AG09319 (cell line): ENCODE measurements at regions not wholly inside any gene's neighbourhood (a gene's known extent, or its start where the extent isn't known, plus 50 kb on each side); places are given as distances from the start of the nearest gene placed in this dataset.
"Not testable (repeated sequence)": the region's sequence is repeated elsewhere in the genome, so short reads cannot be mapped to it uniquely, and the experiment has no call there.

Experiments used
- DNase-seq: peaks from one replicate; pipeline ENCODE4 v3.0.0-alpha.2; 2010; ENCODE audit warnings: low read depth; ENCODE audit errors: extremely low read depth
- TF ChIP-seq, protein P1 (sequence below): IDR thresholded peaks from 2 replicates; pipeline ENCODE4 v1.5.1; 2011; ENCODE audit warnings: low read depth, mild to moderate bottlenecking, inconsistent platforms, low read length, moderate library complexity

DNA sequence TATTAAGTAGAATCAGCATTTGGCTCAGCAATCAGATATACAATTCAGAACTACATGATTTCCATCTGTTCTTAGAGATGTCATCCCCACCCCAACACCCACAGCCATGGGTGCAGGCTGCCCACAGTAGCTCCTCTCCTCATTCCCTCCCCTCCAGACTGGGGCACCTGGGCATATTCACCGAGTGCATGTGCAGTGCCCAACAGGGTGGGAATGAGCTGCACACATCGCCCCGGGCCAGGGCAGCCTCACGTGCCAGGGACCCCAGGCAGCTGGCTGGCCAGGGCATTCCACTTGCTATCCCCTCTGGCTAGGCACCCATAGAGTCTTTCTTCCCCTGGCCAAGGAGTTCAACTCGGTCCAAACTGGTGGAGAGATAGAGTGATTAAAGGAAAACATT is 461.9 kb upstream of the NUDT12 start:
- DNase-seq: no peak
- TF ChIP-seq, protein P1, sequence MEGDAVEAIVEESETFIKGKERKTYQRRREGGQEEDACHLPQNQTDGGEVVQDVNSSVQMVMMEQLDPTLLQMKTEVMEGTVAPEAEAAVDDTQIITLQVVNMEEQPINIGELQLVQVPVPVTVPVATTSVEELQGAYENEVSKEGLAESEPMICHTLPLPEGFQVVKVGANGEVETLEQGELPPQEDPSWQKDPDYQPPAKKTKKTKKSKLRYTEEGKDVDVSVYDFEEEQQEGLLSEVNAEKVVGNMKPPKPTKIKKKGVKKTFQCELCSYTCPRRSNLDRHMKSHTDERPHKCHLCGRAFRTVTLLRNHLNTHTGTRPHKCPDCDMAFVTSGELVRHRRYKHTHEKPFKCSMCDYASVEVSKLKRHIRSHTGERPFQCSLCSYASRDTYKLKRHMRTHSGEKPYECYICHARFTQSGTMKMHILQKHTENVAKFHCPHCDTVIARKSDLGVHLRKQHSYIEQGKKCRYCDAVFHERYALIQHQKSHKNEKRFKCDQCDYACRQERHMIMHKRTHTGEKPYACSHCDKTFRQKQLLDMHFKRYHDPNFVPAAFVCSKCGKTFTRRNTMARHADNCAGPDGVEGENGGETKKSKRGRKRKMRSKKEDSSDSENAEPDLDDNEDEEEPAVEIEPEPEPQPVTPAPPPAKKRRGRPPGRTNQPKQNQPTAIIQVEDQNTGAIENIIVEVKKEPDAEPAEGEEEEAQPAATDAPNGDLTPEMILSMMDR: no peak

DNA sequence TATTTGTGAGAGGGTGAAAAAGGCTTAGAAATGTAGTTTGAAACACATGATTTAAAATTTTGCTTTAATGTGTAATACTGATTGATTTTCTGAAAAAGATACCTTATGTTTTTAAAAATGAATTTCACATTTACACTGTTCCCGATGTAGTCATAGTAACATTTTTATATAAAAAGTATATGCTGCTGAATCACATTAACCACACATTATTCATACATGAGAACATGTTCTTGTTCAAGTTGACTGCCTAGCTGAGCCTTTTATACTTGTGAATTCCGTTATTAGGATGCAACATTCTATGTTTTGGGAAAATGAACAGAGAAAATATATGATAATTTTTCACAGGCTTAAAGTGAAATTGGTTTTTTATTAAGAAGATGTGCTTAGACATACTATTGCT is 461.1 kb upstream of the NUDT12 start:
- TF ChIP-seq, protein P1: no peak
- DNase-seq: no peak

DNA sequence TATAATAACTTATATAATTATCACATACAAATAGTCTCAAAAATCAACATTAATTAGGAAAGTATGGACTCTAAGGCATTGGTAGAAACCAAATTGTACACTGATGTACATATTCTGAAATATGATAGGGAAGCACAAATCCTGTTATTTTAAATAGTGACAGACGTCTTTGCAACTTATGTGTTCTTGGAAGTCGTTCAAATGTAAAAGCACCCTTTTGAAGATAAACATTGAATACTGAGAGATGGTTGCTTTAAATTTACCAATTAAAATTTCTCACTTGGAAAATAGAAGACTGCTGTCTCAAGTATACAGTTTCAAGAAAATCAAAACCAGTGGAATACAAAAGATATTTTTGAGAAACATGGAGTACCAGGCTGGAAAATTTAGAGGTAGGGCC is 457.4 kb upstream of the NUDT12 start:
- TF ChIP-seq, protein P1: no peak
- DNase-seq: no peak

DNA sequence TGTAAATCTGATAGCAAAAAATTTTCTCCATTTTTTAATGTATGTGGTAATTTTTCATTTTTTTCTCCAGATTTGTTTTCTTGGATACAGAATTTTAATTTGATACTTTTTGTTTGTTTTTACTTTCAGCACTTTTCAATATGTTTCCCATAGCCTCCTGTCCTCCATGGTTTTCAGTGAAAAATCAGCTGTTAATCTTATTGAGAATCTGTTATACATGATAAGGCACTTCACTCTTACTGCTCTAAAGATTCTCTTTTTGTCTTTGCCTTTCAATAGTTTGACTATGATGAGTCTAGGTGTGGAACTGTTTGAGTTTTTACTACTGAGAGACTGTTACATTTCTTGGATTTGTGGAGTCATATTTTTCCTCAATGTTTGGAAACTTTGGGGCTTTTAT is 455.7 kb upstream of the NUDT12 start:
- TF ChIP-seq, protein P1: no peak
- no peak for DNase-seq

DNA sequence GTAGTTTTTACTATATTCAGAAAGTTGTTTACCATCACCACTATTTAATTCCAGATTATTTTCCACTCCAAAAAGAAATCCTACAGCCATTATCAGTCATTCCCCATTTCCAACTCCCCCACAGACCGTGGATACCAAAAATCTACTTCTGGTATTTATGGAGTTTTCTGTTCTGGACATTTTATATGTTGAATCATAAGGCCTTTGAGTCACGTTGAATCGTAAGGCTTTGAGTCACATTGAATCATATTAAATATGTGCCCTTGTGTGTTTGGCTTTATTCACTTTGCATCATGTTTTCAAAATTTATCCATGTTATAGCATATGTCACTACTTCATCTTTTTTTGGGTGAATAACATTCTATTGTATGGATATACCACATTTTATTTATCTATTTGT is 454.1 kb upstream of the NUDT12 start:
- TF ChIP-seq, protein P1: no peak
- no peak for DNase-seq

DNA sequence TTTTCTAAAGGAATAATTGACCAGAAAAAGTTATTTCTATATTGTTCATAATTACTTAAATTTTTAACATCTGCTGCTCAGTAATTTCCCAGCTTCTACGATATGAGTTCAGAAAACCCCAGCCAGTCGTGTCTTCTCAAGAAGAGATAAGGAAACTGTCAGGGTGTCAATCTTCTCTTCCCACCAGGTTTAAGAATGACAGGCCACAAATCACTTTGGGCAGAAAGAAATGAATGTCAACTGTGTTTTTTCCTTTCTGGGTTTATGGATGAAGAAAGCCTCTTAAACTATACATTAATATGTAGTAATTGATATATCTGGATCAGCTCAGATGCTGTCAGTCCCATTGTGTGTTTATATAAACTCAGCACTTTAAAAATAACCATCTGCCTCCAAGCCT is 453.2 kb upstream of the NUDT12 start:
- TF ChIP-seq, protein P1: no peak
- DNase-seq: no peak

DNA sequence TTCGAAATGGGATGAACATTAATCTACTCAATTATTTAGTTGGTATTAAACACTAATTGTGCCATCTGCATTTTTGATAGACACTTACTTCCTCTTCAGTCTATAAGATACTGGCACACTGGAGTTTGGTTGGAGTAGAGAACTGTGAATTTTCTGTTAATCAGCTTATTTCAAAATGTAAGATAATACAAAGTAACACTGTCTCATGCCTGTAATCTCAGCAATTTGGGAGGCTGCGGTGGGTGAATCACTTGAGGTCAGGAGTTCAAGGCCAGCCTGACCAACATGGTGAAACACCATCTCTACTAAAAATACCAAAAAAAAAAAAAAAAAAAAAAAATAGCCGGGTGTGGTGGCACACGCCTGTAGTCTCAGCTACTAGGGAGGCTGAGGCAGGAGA is 440.2 kb upstream of the NUDT12 start:
- DNase-seq: not testable (repeated sequence)

DNA sequence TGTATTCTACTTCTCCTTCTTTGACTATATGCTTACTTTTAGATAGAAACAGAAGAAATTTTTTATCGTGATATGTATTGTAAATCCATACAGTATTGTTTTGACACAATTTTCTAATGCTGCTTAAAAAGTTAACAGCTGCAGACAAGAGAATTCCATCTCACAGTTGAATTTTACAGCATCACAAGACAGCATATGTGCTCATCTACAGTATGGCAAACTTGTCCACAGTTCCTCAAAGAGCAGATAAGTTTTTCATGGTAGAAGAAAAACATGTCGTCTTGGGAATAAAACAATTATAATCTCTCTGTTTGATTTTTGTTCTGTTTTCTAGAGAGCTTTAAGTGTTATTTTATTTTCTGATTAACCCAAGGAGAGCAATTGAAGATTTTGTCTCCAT is 438.5 kb upstream of the NUDT12 start:
- TF ChIP-seq, protein P1: no peak
- no peak for DNase-seq
